ENCODE measurements at regions not wholly inside any gene's neighbourhood (a gene's known extent, or its start where the extent isn't known, plus 50 kb on each side); places are given as distances from the start of the nearest gene placed in this dataset.

- TF ChIP-seq CTCF (optimal IDR thresholded peaks at IDR 0.05 in 1 of 3, IDR thresholded peaks at IDR 0.05 in 1 of 3, conservative IDR thresholded peaks at IDR 0.05 in 1 of 3; ENCODE audit: extremely low read depth in 1 of 3, insufficient read depth in 2 of 3, low read length in 3 of 3) (no peak), EZH2 (IDR thresholded peaks at IDR 0.05; ENCODE audit: low read length) (no peak)
Observed at GRCh38 chr4:123055943-123056342, 133.5 kb upstream of the NUDT6 start.

All from keratinocyte (primary cell).